Peyer's patch (tissue), 4 donors: ENCODE measurements at regions not wholly inside any gene's neighbourhood (a gene's known extent, or its start where the extent isn't known, plus 50 kb on each side); places are given as distances from the start of the nearest gene placed in this dataset.

Experiments
- DNase-seq, 3 donors: peaks; one replicate each; pipeline ENCODE4 v3.0.0-alpha.2; 2017 to 2019
- H3K27ac ChIP-seq, 4 donors: fragments of 200-600 bp; sonication (generic); one replicate each; pipeline ENCODE4 v1.5.1; 2016 to 2019
- H3K27me3 ChIP-seq, 2 donors: fragments of 200-600 bp; sonication (generic); one replicate each; pipeline ENCODE4 v1.5.1; 2019
- H3K36me3 ChIP-seq, 3 donors: fragments of 200-600 bp; sonication (generic); one replicate each; pipeline ENCODE4 v1.5.1; 2016 to 2019
- H3K4me1 ChIP-seq, 4 donors: fragments of 200-600 bp; sonication (generic); one replicate each; pipeline ENCODE4 v1.5.1; 2016 to 2019
- H3K4me3 ChIP-seq, 4 donors: fragments of 200-600 bp; sonication (generic); 1 replicate in 3 of 4; 2 replicates in 1 of 4; pipeline ENCODE4 v1.5.1; 2016 to 2019; ENCODE audit warnings: mild to moderate bottlenecking in 1 of 4
- H3K9me3 ChIP-seq, 4 donors: fragments of 200-600 bp; sonication (generic); one replicate each; pipeline ENCODE4 v1.5.1; 2016 to 2019; ENCODE audit warnings: mild to moderate bottlenecking in 1 of 4
- POLR2A ChIP-seq, 2 donors: fragments of 450-650 bp; IDR thresholded peaks; one replicate each; pipeline ENCODE4 v1.5.1; 2017; ENCODE audit warnings: antibody characterized with exemption in 2 of 2, mild to moderate bottlenecking in 2 of 2, moderate library complexity in 2 of 2
- TF ChIP-seq, protein P1 (sequence below), 6 experiments: fragments of 450-650 bp in 4 of 6; fragments of 200-600 bp in 2 of 6; sonication (generic) in 1 of 6; IDR thresholded peaks; one replicate each; pipeline ENCODE4 v1.5.1; 2017 to 2019; ENCODE audit warnings: antibody characterized with exemption in 6 of 6, mild to moderate bottlenecking in 3 of 6, moderate library complexity in 1 of 6

DNA sequence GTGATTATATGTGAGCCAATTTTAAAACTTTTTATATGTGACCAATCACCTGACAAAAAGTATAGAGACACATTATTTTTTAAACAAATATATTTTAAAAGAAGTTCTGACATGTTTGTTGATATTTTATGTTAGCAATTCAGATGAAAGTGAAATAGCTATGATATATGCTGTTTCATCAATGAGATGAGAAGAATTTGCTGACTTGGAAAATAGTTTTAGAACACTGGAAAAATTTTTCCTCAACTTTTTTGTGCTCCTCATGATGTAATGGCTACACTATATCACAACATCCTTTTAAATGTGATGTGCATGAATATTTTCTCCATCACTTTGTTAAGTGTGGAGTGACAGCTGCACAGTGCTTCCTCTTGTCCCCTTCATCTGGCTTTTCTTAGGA is 434.0 kb downstream of the PLCL1 start:
- Histone ChIP-seq H3K4me1 (no peaks in the 10 kb centered on the region), H3K27ac (no peak overlapping the region), H3K9me3 (no peaks in the 10 kb centered on the region), H3K27me3 (no peaks in the 10 kb centered on the region), H3K36me3 (no peaks in the 10 kb centered on the region), H3K4me3 (no peak overlapping the region)
- DNase-seq: no peak
- TF ChIP-seq POLR2A (IDR thresholded peaks at IDR 0.05): no peak
- TF ChIP-seq, protein P1, sequence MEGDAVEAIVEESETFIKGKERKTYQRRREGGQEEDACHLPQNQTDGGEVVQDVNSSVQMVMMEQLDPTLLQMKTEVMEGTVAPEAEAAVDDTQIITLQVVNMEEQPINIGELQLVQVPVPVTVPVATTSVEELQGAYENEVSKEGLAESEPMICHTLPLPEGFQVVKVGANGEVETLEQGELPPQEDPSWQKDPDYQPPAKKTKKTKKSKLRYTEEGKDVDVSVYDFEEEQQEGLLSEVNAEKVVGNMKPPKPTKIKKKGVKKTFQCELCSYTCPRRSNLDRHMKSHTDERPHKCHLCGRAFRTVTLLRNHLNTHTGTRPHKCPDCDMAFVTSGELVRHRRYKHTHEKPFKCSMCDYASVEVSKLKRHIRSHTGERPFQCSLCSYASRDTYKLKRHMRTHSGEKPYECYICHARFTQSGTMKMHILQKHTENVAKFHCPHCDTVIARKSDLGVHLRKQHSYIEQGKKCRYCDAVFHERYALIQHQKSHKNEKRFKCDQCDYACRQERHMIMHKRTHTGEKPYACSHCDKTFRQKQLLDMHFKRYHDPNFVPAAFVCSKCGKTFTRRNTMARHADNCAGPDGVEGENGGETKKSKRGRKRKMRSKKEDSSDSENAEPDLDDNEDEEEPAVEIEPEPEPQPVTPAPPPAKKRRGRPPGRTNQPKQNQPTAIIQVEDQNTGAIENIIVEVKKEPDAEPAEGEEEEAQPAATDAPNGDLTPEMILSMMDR (IDR thresholded peaks at IDR 0.05): no peak

- H3K27me3 ChIP-seq: no peaks in the 10 kb centered on the region
- no peaks in the 10 kb centered on the region for H3K9me3 ChIP-seq
- no peaks in the 10 kb centered on the region for H3K4me1 ChIP-seq
- H3K27ac ChIP-seq: no peak overlapping the region
- no peak for DNase-seq
- no peaks in the 10 kb centered on the region for H3K36me3 ChIP-seq
- no peak overlapping the region for H3K4me3 ChIP-seq
- TF ChIP-seq, protein P1 (IDR thresholded peaks at IDR 0.05): no peak
- no peak for TF ChIP-seq POLR2A (IDR thresholded peaks at IDR 0.05)
Measured at GRCh38 chr2:198236338-198236737, 431.9 kb downstream of the PLCL1 start.

GRCh38 chr2:198232281-198232680 is 427.9 kb downstream of the PLCL1 start:
- TF ChIP-seq POLR2A (IDR thresholded peaks at IDR 0.05): no peak
- TF ChIP-seq, protein P1 (IDR thresholded peaks at IDR 0.05): no peak
- no peak for DNase-seq

DNA sequence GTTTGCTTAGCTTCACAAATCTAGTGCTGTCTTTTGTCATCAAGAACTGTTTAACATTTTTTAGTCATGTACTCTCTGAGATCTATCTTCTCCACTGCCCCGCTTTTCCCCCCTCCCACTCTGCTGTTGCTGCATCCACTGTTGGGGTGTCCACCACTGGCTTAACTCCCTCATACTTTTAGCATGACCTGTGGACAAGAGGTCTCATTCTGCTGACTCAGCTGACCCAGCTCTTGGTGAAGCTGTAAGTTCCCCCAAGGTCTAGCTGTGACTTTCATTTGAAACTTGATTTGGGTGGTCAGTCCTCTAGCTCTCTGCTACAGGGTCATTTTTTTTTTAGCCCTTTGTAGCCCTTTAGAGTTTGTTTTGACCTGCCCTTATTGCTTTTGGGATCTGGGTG is 427.2 kb downstream of the PLCL1 start:
- H3K27me3 ChIP-seq: no peaks in the 10 kb centered on the region
- H3K4me3 ChIP-seq: no peak overlapping the region
- DNase-seq: no peak
- H3K27ac ChIP-seq: no peak overlapping the region
- TF ChIP-seq, protein P1 (IDR thresholded peaks at IDR 0.05): no peak
- no peak for TF ChIP-seq POLR2A (IDR thresholded peaks at IDR 0.05)
- no peaks in the 10 kb centered on the region for H3K4me1 ChIP-seq
- H3K9me3 ChIP-seq: no peaks in the 10 kb centered on the region
- H3K36me3 ChIP-seq: no peaks in the 10 kb centered on the region

More at GRCh38 chr2:198232281-198232680, 427.9 kb downstream of the PLCL1 start:
- H3K36me3 ChIP-seq: no peaks in the 10 kb centered on the region
- H3K27ac ChIP-seq: no peak overlapping the region
- no peaks in the 10 kb centered on the region for H3K4me1 ChIP-seq
- no peak overlapping the region for H3K4me3 ChIP-seq
- H3K9me3 ChIP-seq: no peaks in the 10 kb centered on the region
- H3K27me3 ChIP-seq: no peaks in the 10 kb centered on the region

- Histone ChIP-seq H3K4me3 (no peak overlapping the region), H3K27me3 (no peaks in the 10 kb centered on the region), H3K4me1 (no peaks in the 10 kb centered on the region), H3K27ac (no peak overlapping the region), H3K36me3 (no peaks in the 10 kb centered on the region), H3K9me3 (no peaks in the 10 kb centered on the region)
- no peak for DNase-seq
- TF ChIP-seq, protein P1 (IDR thresholded peaks at IDR 0.05): no peak
- no peak for TF ChIP-seq POLR2A (IDR thresholded peaks at IDR 0.05)
Measured at GRCh38 chr2:198220763-198221610, 416.6 kb downstream of the PLCL1 start.
